GM18858 (cell line): ENCODE measurements at regions not wholly inside any gene's neighbourhood (a gene's known extent, or its start where the extent isn't known, plus 50 kb on each side); places are given as distances from the start of the nearest gene placed in this dataset.

Source experiments
- ATAC-seq: cut with Tn5 transposase; IDR thresholded peaks from one replicate; pipeline ENCODE4 v1.9.1; 2021; ENCODE audit not compliant: unreplicated experiment

GRCh38 chr20:24378661-24379483, 90.6 kb upstream of the SYNDIG1 start:
- ATAC-seq = no peak

- no peak for ATAC-seq
Measured at GRCh38 chr20:24376311-24377099, 92.9 kb upstream of the SYNDIG1 start.

DNA sequence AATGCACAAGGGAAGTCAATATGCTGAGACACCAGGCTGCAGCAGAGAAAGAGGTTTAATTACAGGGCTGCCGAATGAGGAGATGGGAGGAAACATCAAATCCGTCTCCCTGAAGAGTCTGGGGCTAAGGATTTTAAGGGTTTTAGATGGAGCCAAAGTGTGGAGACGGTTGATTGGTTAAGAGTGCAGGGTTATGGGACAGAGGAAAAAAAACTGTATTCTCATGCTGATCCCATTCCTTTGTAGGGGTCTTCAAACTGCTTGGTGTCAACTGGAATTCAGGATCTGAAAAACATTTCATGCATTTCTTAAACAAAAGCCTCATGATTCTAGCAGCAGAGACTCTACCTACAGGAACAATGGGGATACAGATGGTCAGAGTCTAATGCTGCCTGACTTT, 96.1 kb upstream of the SYNDIG1 start:
- ATAC-seq = no peak

DNA sequence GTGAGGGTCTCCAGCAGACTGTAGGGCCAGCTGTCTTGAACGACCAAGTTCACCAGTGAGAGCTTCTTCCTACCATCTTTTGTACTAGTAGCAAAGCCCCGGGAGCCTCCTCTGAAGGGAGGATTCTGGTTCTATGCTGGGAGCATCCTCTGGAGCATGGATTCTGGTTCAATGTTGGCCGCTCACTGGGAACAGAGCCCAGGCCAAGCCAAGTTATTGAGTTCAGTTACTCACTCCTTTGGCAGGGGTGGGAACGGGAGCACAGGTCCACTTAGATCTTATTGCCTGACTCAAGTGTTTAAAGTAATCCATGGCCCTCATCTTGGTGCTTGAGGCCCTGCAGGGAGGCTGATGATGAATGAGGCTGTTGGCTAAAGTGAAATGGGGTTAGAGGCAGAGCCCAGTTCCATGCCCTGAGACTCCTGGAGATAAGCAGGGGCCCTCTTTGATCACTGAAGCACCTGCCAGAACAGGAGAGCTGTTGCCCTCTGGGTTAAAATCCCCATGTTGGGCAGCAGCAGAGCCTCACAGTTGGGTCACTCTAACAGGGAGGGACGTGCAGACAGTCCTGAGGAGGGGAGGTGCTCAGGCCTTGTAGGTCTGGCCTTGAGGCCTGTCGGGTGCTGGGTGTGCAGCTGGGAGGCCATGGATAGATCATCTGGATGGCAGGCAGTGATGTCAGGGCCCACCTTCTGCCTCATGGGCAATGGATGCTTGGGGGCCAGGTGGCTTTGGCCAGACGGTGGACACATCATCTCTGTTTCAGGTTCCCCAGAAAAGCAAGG, 98.3 kb upstream of the SYNDIG1 start:
- no peak for ATAC-seq

DNA sequence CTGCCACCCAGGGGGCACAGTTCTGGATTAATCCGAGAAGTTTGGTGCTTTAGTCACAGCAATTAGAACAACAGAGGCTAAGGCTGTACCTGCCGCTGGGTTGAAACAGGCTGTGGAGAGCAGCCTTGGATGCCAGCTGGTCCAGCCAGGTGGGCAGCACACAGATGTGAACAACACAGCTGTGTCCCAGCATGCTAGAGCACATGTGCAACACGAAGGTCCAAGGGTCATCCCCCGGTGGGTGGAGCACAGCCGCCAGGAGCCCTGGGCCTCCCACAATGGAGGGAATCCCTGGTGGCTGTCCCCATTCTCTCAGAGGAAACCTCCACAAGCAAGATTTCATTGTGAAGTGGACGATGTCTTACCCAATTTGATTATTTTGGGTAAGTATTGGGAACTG, 99.2 kb upstream of the SYNDIG1 start:
- no peak for ATAC-seq

DNA sequence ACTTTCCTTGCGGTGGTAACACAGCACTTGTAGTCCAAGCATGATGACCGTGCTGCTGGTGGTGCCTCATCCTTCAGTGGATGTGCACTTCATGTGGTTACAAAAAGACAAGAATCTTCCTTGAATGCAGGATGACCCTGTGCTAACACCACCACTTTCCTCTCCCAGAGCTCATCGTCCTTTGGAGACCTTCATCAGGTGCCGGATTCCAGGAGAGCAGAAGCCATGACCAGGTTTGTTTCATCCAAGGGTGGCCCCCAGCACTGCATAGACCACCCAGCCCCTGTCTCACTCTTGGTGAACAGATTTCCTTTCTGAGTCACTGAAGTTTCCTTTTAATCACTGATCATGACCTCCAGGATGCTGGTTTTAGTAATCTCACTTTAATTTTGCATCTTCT, 101.2 kb upstream of the SYNDIG1 start:
- ATAC-seq = no peak

- ATAC-seq = no peak
Measured at GRCh38 chr20:24366336-24367004, 103.0 kb upstream of the SYNDIG1 start.

DNA sequence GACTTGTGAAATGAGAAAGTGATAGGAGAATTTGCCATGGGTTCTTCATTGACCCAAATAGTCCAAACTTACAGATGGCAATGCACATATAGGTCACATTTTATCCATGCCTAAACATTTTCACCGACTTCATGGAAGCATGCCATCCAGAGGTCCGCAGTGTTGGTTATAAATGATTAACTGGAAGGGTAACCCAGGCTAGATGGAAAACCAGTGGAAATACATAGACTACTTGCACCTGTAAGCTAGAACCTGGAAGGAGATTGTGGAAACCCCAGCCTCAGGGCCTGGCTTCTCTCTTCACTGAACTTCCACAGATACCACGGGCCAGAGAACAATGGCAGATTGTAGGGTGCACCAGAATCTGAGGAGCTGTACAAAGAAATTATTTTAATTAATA, 103.8 kb upstream of the SYNDIG1 start:
- no peak for ATAC-seq

GRCh38 chr20:24364482-24364881, 104.9 kb upstream of the SYNDIG1 start:
- no peak for ATAC-seq

- no peak for ATAC-seq
Measured at GRCh38 chr20:24363031-24363430, 106.4 kb upstream of the SYNDIG1 start.

DNA sequence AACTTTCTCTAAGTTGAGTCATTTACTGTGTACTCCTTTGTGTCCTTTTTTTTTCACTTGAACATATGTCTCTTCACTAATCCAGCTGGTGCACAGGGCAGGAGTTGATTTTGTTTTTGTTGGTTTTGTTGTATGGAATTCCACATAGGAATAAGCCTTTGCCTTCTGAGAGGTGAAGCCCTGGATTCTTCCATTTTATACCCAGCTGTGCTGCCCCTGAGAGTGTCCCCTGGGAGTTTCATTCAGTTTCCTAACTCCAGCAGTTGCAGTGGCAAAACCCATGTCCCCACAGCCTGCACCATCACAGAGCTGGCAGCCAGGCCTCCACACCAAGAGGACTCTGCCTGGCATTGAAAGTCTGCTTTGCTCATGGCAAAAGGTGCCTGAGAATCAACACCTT, 107.3 kb upstream of the SYNDIG1 start:
- ATAC-seq = no peak

- ATAC-seq = no peak
Measured at GRCh38 chr20:24361541-24361940, 107.9 kb upstream of the SYNDIG1 start.

DNA sequence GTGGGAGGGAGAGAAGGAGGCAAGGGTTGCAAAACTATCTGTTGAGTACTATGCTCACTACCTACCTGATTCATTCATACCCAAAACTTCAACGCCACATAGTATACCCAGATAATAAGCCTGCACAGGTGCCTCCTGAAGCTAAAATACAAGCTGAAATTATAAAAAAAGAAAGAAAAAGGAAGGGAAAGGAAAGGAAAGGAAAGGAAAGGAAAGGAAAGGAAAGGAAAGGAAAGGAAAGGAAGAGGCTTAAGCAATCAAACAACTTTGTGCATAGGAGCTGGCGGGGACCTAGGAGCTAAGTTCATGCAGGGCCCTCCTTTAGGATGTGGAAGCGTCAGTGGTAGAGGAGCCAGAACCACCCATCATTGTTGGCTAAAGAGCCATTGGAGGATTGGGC, 108.9 kb upstream of the SYNDIG1 start:
- ATAC-seq = no peak

- ATAC-seq = no peak
Measured at GRCh38 chr20:24359321-24360027, 110.0 kb upstream of the SYNDIG1 start.

DNA sequence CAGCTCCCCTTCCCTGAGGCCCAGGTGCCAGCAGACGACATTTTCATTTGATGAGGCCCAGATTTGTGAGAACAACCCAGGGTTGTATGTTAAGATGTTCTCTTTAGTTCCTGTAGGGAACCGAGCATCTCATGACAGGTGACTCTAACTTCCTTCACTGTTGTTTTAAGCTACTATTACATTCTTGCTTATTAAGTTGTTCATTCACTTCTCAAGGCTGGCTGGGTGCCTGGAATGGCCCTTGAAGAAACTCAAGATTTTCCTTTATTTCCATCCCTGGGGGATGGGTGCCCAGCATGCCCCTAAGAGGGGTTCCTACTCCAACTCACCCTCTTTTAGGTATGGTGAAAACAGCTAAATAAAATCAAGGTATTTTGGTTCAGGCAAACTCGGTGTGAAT, 111.5 kb upstream of the SYNDIG1 start:
- no peak for ATAC-seq

DNA sequence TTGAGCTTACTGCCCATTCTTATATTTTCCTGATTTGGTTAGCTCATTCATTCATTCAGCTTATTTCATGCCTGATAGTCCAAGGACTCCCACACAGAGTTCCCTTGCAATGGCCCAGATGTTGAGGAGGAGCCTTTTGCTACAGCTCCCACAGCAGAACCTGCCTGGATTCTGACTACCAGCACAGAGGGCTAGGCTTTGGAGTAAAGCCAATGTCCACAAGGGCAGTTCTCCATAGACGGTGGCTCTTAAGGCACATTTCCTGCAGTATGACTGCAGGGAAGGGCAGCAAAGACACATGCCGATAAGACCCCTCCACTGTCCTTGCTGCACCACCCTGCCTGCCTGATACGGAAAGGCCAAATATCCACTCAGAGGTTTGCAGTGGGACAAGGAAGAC, 112.3 kb upstream of the SYNDIG1 start:
- no peak for ATAC-seq

GRCh38 chr20:24353135-24353690, 116.2 kb upstream of the SYNDIG1 start:
- no peak for ATAC-seq

DNA sequence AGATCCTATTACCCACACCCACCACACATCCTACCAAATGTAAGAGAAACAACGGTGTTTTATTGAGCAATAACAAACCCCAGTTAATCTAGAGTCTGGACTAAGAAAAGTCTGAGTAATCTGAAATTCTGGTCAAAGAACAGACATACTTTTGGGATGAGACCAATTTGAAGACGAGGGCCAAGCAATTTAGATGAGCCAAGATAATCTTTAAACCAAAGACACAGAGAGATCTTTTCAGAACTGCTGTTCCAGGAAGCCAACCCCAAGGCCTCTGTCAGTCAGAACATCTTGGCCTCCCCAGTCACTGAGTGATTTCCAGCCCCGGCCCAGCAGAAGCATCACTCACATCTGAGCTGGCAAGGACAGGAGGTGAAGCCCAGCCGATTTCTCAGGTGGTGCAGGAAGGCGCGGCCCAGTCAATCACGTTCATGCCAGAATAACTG, 118.5 kb upstream of the SYNDIG1 start:
- no peak for ATAC-seq

- no peak for ATAC-seq
Measured at GRCh38 chr20:24341781-24342180, 127.6 kb upstream of the SYNDIG1 start.

DNA sequence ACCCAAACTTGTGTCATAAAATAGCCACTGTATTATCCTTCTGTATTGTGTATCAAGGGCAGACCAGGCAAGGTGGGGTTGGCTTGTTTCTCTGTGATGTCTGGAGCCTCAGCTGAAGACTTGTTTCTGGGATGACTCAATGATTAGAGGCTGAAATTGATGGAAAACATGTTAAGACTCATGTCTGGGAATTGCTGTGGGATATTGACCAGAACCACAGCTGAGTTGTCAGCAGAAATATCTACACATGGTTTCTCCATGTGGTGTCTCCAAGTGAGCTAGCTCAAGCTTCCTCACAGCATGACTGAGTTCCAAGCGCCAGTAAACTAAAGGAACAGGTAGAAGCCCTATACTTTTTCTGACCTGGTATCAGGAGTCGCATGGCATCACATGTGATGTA, 128.5 kb upstream of the SYNDIG1 start:
- no peak for ATAC-seq
